ENCODE measurements at regions not wholly inside any gene's neighbourhood (a gene's known extent, or its start where the extent isn't known, plus 50 kb on each side); places are given as distances from the start of the nearest gene placed in this dataset.

DNA sequence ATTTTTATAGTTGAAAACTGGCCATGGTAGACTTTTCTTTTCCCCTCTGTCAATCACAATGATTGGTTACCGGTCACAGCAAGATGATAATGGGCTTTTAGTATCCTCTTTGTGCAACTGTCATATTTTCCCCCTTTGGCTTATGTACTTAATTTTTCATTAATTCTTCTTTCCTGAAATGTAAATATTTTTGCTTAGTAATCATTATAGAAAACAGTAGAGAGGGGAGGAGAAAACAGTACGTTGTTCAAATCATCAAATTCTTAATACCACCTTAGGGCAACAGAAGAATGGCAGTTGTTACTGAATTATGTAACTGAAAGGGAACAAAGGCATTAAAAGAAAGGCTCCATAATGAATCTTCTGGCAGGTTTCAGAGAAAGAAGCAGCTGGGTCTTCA, 699.0 kb downstream of the METTL4 start:
- no peaks in the 10 kb centered on the region for H3K9me3 ChIP-seq (ENCODE audit: control insufficient read depth, low read depth, low read length)

DNA sequence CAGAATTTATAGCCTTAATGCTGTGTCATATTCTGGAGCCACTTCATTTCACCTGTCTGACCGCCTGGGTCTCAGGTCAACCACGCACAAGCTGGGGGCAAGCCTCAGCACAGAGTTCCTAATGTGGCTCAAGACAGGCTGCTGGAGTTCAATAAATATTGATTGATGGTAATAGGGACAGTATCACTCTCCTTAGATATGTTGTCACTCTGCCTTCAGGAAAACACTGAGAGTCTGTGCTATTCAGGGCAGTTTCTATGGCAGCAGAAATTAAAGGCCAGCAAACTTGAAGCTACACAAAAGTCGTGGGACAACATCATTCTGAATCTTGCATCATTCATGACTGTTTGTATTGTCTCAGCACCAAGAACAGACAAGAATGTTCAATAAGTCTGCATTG, 696.1 kb downstream of the METTL4 start:
- Histone ChIP-seq H3K27ac (ENCODE audit: low read length) (no peak overlapping the region), H3K9ac (ENCODE audit: low read length) (no peak overlapping the region), H3K4me1 (ENCODE audit: control insufficient read depth, low read depth, low read length) (no peaks in the 10 kb centered on the region)

More for the DNA sequence above, 699.0 kb downstream of the METTL4 start:
- Histone ChIP-seq H3K9ac (ENCODE audit: low read length) (no peak overlapping the region), H3K36me3 (ENCODE audit: control insufficient read depth, low read depth, low read length) (no peaks in the 10 kb centered on the region), H3K4me3 (ENCODE audit: low read length) (no peak overlapping the region), H3K27ac (ENCODE audit: low read length) (no peak overlapping the region), H3K27me3 (ENCODE audit: control insufficient read depth, insufficient read depth, low read length) (no peaks in the 10 kb centered on the region), H3K4me1 (ENCODE audit: control insufficient read depth, low read depth, low read length) (no peaks in the 10 kb centered on the region)

DNA sequence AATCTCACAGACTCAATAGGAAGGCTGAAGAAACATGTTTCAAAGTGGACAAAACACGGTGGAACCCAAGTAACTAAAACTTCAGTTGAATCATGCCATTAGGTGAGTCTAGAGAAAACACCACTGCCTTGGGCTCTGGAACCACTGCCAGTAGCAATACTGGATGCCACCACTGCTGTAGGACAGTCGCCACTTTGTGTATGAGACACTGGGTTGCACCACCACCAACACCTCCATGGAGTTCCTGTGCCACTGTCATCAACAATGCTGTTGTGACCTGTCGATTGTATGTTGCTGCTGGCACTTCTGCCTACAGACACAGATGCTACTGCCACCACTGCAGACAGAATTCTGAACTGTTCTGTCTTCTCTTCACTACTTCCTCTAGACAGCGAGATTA, 686.7 kb downstream of the METTL4 start:
- no peaks in the 10 kb centered on the region for H3K4me1 ChIP-seq (ENCODE audit: control insufficient read depth, low read depth, low read length)
- no peaks in the 10 kb centered on the region for H3K9me3 ChIP-seq (ENCODE audit: control insufficient read depth, low read depth, low read length)
- H3K36me3 ChIP-seq (ENCODE audit: control insufficient read depth, low read depth, low read length), result no peaks in the 10 kb centered on the region
- H3K4me3 ChIP-seq (ENCODE audit: low read length), result no peak overlapping the region
- H3K27me3 ChIP-seq (ENCODE audit: control insufficient read depth, insufficient read depth, low read length), result no peaks in the 10 kb centered on the region
- no peak overlapping the region for H3K27ac ChIP-seq (ENCODE audit: low read length)
- no peak overlapping the region for H3K9ac ChIP-seq (ENCODE audit: low read length)

More for the DNA sequence above, 696.1 kb downstream of the METTL4 start:
- Histone ChIP-seq H3K27me3 (ENCODE audit: control insufficient read depth, insufficient read depth, low read length) (no peaks in the 10 kb centered on the region), H3K9me3 (ENCODE audit: control insufficient read depth, low read depth, low read length) (no peaks in the 10 kb centered on the region), H3K4me3 (ENCODE audit: low read length) (no peak overlapping the region), H3K36me3 (ENCODE audit: control insufficient read depth, low read depth, low read length) (no peaks in the 10 kb centered on the region)

DNA sequence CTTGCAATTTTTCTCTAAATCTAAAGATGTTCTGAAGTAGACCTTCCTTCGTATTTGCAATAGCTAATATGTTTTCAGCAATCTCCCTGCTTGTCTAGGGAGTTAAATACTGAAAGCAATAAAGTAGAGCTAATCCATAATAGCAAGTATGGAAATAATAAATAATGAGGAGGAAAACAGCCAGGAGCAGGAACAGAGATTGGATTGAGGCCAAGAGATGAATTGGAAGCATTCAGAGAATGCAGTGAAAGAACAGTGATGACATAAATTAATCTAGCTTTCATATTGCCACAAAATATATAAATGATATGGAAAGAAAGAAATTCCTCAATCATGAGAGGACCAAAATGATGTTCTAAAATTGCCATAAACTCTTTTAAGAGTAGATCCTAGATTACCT, 679.7 kb downstream of the METTL4 start:
- no peaks in the 10 kb centered on the region for H3K36me3 ChIP-seq (ENCODE audit: control insufficient read depth, low read depth, low read length)
- no peak overlapping the region for H3K27ac ChIP-seq (ENCODE audit: low read length)
- no peak overlapping the region for H3K9ac ChIP-seq (ENCODE audit: low read length)
- no peaks in the 10 kb centered on the region for H3K4me1 ChIP-seq (ENCODE audit: control insufficient read depth, low read depth, low read length)
- H3K4me3 ChIP-seq (ENCODE audit: low read length), result no peak overlapping the region
- H3K27me3 ChIP-seq (ENCODE audit: control insufficient read depth, insufficient read depth, low read length), result no peaks in the 10 kb centered on the region
- no peaks in the 10 kb centered on the region for H3K9me3 ChIP-seq (ENCODE audit: control insufficient read depth, low read depth, low read length)

DNA sequence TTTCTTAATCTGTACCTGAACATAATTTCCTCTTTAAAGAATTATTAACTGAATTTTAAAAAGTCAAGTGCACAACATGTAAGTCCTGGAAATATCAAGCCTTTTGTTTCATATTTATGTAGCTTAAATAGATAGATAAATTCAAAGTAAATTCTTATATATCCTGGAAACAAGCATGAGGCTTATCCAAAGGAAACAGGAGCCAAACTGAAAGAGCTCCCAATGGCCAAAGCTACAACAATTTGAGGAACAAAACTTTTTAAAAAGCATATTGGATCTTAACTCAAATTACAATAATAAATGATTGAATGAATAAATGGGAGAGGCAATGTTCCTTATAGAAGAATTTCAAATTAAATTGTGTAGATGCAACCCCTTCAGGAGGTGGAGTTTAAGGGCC, 679.1 kb downstream of the METTL4 start:
- H3K36me3 ChIP-seq (ENCODE audit: control insufficient read depth, low read depth, low read length), result no peaks in the 10 kb centered on the region
- H3K4me1 ChIP-seq (ENCODE audit: control insufficient read depth, low read depth, low read length), result no peaks in the 10 kb centered on the region
- H3K4me3 ChIP-seq (ENCODE audit: low read length), result no peak overlapping the region
- no peak overlapping the region for H3K27ac ChIP-seq (ENCODE audit: low read length)
- H3K27me3 ChIP-seq (ENCODE audit: control insufficient read depth, insufficient read depth, low read length), result no peaks in the 10 kb centered on the region
- H3K9me3 ChIP-seq (ENCODE audit: control insufficient read depth, low read depth, low read length), result no peaks in the 10 kb centered on the region
- H3K9ac ChIP-seq (ENCODE audit: low read length), result no peak overlapping the region

DNA sequence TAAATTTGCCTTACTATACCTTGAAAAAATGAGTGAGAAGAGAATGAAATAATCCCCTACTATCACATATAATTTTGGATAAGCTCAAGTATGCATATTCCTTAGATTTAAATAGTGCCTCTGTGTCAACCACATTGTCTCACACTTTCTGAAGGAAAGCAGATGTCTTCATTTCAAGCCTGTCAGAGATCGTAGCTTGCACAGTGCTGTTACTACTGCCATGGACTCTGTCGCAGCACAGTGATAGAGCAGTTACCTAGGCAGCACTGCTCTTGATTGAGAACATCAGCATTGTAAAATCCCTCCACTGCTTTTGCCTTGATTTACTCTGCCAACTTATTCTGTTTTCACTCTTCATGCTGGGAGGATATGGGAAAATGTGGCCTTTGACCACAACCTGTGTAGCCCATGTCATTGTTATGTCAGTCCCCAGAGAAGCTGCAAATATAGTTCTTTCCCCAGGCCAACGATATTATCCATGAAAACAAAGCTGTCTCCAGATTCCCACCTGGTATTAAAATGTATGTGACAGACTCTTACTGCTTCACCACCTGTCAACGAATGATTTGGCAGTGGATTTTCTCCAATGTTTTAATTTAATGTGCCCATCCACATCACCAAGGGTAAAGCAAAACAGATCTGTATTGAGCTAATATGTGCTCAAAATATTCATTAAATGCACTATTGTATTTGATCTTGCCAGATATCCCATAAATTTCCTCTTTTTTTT, 675.7 kb downstream of the METTL4 start:
- no peaks in the 10 kb centered on the region for H3K36me3 ChIP-seq (ENCODE audit: control insufficient read depth, low read depth, low read length)
- H3K9me3 ChIP-seq (ENCODE audit: control insufficient read depth, low read depth, low read length), result no peaks in the 10 kb centered on the region
- no peak overlapping the region for H3K9ac ChIP-seq (ENCODE audit: low read length)
- H3K4me3 ChIP-seq (ENCODE audit: low read length), result no peak overlapping the region
- no peaks in the 10 kb centered on the region for H3K27me3 ChIP-seq (ENCODE audit: control insufficient read depth, insufficient read depth, low read length)
- H3K27ac ChIP-seq (ENCODE audit: low read length), result no peak overlapping the region
- no peaks in the 10 kb centered on the region for H3K4me1 ChIP-seq (ENCODE audit: control insufficient read depth, low read depth, low read length)

DNA sequence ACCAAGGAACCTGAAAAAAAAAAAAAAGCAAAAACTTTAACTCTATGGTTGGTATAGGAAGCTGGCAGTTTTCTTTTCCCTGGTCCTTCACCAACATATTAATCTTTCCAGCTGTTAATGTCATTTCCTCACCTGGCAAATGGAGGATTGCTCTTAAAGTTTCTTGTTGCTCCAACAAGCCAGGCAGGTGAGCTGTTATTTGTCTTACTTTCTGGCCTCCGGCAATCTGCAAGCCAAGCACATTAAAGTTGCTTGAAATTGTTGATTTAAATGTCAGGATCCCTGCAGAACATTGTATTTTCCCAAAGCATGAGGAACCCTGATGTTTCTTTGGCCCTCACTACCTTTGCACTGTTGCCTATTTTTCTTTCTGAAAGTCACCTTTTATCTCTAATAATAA, 664.9 kb downstream of the METTL4 start:
- H3K4me1 ChIP-seq (ENCODE audit: control insufficient read depth, low read depth, low read length), result no peaks in the 10 kb centered on the region

DNA sequence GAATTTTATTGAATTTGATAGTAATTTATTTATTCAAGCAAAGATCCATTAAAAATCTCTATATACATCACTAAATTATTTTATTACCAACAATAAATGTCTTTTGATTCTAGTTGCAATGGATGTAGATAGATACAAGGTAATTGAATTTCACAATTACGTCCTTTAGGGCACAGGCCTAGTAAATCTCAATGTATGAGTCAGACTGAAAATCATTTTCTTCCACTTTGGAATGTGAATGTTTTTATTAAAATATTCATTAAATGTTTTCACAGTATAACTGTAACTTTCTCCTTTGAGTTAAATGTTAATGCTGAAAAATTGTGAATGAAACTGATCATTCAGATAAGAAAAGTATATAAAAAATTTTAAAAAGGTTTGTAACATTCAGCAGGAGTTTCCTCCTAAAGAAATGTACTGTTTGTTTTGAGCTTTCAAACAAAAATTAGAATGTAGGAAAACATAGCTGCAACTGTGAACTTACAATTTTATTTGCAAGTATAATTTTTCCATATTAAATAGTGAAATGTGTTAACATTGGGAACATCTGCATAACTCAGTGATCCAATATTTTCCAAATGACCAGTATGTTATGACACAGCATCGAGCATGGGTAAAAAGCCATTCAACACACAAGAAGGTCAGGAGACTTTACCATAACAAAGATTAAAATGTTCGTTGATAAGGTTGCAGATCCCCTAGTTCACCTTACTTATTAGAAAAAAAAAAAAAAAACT, 663.7 kb downstream of the METTL4 start:
- Histone ChIP-seq H3K27me3 (ENCODE audit: control insufficient read depth, insufficient read depth, low read length) (no peaks in the 10 kb centered on the region), H3K4me1 (ENCODE audit: control insufficient read depth, low read depth, low read length) (no peaks in the 10 kb centered on the region), H3K36me3 (ENCODE audit: control insufficient read depth, low read depth, low read length) (no peaks in the 10 kb centered on the region), H3K27ac (ENCODE audit: low read length) (no peak overlapping the region), H3K4me3 (ENCODE audit: low read length) (no peak overlapping the region), H3K9me3 (ENCODE audit: control insufficient read depth, low read depth, low read length) (peaks cover 10% of the 10 kb centered on the region), H3K9ac (ENCODE audit: low read length) (no peak overlapping the region)

More for the DNA sequence above, 664.9 kb downstream of the METTL4 start:
- no peak overlapping the region for H3K4me3 ChIP-seq (ENCODE audit: low read length)
- no peak overlapping the region for H3K27ac ChIP-seq (ENCODE audit: low read length)
- no peak overlapping the region for H3K9ac ChIP-seq (ENCODE audit: low read length)
- no peaks in the 10 kb centered on the region for H3K27me3 ChIP-seq (ENCODE audit: control insufficient read depth, insufficient read depth, low read length)
- H3K9me3 ChIP-seq (ENCODE audit: control insufficient read depth, low read depth, low read length), result peaks cover 12% of the 10 kb centered on the region
- H3K36me3 ChIP-seq (ENCODE audit: control insufficient read depth, low read depth, low read length), result no peaks in the 10 kb centered on the region

DNA sequence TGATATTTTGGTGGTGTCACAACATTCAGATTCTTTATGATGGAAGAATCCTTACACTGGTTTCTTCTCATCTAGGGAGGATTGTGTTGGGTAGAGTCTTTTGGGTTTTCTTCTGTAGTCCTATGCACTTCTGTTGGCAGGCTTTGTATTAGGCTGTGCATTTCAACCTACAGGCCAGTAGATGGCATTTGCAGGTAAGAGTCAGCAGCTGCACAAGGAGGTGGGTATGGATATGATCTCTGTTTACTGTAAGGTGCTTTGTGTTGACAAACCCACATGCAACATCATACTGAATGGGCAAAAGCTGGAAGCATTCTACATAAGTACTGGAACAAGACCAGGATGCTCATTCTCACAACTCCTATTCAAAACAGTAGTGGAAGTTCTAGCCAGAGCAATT, 656.8 kb downstream of the METTL4 start:
- no peak overlapping the region for H3K9ac ChIP-seq (ENCODE audit: low read length)

DNA sequence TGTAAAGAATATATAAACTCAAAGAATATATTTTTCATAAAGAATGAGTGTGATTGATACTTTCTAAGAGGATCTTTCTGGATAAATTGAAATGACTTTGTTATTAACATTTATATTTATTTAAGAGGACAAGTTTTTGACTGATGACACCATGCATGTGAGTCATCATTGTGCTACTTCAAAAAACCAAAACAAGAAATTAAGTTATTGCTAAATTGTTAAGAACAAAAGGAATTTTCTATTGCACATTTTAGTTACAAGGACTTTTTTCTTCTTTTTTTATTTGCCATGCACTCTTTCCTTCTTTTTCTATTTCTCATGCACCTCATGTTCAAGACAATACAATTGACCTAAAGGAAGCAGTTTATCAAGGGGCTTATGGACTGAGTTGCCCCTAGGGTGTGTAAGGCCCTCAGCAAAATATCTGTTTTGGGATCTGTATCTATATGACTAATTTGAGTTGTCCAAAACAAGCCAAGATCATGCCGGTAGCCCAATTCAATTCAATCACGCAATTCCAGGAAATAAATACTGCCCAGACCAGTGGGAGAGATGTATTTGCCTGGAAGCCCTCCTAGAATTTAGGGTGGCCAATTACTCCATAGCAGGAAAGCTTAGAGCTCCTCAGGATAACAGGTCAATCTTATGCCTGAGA, 654.3 kb downstream of the METTL4 start:
- Histone ChIP-seq H3K27ac (ENCODE audit: low read length) (no peak overlapping the region), H3K9ac (ENCODE audit: low read length) (no peak overlapping the region), H3K27me3 (ENCODE audit: control insufficient read depth, insufficient read depth, low read length) (no peaks in the 10 kb centered on the region), H3K4me1 (ENCODE audit: control insufficient read depth, low read depth, low read length) (no peaks in the 10 kb centered on the region), H3K4me3 (ENCODE audit: low read length) (no peak overlapping the region), H3K36me3 (ENCODE audit: control insufficient read depth, low read depth, low read length) (no peaks in the 10 kb centered on the region), H3K9me3 (ENCODE audit: control insufficient read depth, low read depth, low read length) (peaks cover 2% of the 10 kb centered on the region)

More for the DNA sequence above, 656.8 kb downstream of the METTL4 start:
- no peak overlapping the region for H3K4me3 ChIP-seq (ENCODE audit: low read length)
- no peaks in the 10 kb centered on the region for H3K4me1 ChIP-seq (ENCODE audit: control insufficient read depth, low read depth, low read length)
- H3K27me3 ChIP-seq (ENCODE audit: control insufficient read depth, insufficient read depth, low read length), result no peaks in the 10 kb centered on the region
- H3K9me3 ChIP-seq (ENCODE audit: control insufficient read depth, low read depth, low read length), result peaks cover 9% of the 10 kb centered on the region
- no peaks in the 10 kb centered on the region for H3K36me3 ChIP-seq (ENCODE audit: control insufficient read depth, low read depth, low read length)
- no peak overlapping the region for H3K27ac ChIP-seq (ENCODE audit: low read length)

DNA sequence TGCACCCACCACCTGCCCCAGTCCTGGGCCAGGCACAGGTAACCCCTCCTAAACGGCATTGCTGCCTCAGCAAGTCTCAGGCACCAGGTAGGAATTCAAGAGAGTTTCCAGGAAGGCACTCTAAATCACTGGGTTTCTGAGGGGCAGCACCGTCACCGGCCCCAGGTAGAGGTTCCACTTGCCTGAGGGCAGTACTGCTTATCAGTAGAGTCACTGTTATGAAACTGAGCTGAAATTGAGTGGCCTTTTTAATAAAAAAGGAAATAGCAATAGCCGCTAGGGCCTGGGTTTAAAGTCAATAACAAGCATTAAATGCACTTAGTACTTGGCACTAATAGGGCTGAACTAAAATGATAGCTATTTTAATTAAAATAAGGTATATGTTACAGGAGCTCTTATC, 653.7 kb downstream of the METTL4 start:
- peaks cover 2% of the 10 kb centered on the region for H3K9me3 ChIP-seq (ENCODE audit: control insufficient read depth, low read depth, low read length)
- no peak overlapping the region for H3K9ac ChIP-seq (ENCODE audit: low read length)
- H3K4me1 ChIP-seq (ENCODE audit: control insufficient read depth, low read depth, low read length), result no peaks in the 10 kb centered on the region
- no peak overlapping the region for H3K4me3 ChIP-seq (ENCODE audit: low read length)
- H3K36me3 ChIP-seq (ENCODE audit: control insufficient read depth, low read depth, low read length), result no peaks in the 10 kb centered on the region
- no peaks in the 10 kb centered on the region for H3K27me3 ChIP-seq (ENCODE audit: control insufficient read depth, insufficient read depth, low read length)
- H3K27ac ChIP-seq (ENCODE audit: low read length), result no peak overlapping the region
